ENCODE measurements at regions not wholly inside any gene's neighbourhood (a gene's known extent, or its start where the extent isn't known, plus 50 kb on each side); places are given as distances from the start of the nearest gene placed in this dataset.
"Not testable (repeated sequence)": the region's sequence is repeated elsewhere in the genome, so short reads cannot be mapped to it uniquely, and the experiment has no call there.

- not testable (repeated sequence) for H4K20me1 ChIP-seq (ENCODE audit: control insufficient read depth, insufficient read depth, insufficient read length); H3K4me3 Mint-ChIP-seq; H3K27ac ChIP-seq (ENCODE audit: insufficient read length, low read depth, low read length); H3T11ph ChIP-seq (ENCODE audit: low read length); H3K9me3 ChIP-seq (ENCODE audit: control insufficient read depth, low read depth, low read length); H2AK5ac ChIP-seq (ENCODE audit: insufficient read length, low read length); H2BK5ac ChIP-seq (ENCODE audit: insufficient read length, low read length); H3K9ac ChIP-seq (ENCODE audit: extremely low read depth, insufficient read length, low read length); H3K18ac ChIP-seq (ENCODE audit: insufficient read length, low read depth, low read length); H4K91ac ChIP-seq (ENCODE audit: insufficient read length, low read depth, low read length); H2BK120ac ChIP-seq (ENCODE audit: low read depth, low read length, poor library complexity, severe bottlenecking); H3K4me2 ChIP-seq (ENCODE audit: insufficient read depth, insufficient read length, low read length); H3K4ac ChIP-seq (ENCODE audit: low read depth, low read length); H3K23me2 ChIP-seq (ENCODE audit: insufficient read length, low read depth, low read length, poor library complexity, severe bottlenecking); H3K4me1 ChIP-seq (ENCODE audit: insufficient read depth, low read length); DNase-seq; H3K27me3 Mint-ChIP-seq (ENCODE audit: low read depth); H3K79me1 ChIP-seq (ENCODE audit: insufficient read depth, low read depth, low read length, poor library complexity, severe bottlenecking); H3K14ac ChIP-seq (ENCODE audit: insufficient read depth, low read length); H3K27ac Mint-ChIP-seq; H3K79me2 ChIP-seq (ENCODE audit: insufficient read depth, low read length); H2BK12ac ChIP-seq (ENCODE audit: insufficient read length, low read depth, low read length); H4K8ac ChIP-seq (replicated peaks; ENCODE audit: insufficient read length, low read depth, low read length); H3K27me3 ChIP-seq (ENCODE audit: insufficient read depth, low read length); H3K23ac ChIP-seq (ENCODE audit: insufficient read length, low read depth, low read length); H3K56ac ChIP-seq (ENCODE audit: insufficient read length, low read depth, low read length); H2AFZ ChIP-seq (ENCODE audit: low read length); H4K5ac ChIP-seq (ENCODE audit: insufficient read length, low read depth, low read length); H2BK20ac ChIP-seq (ENCODE audit: low read depth, low read length, poor library complexity, severe bottlenecking); H2BK15ac ChIP-seq (ENCODE audit: low read depth, low read length)
- H3K36me3 Mint-ChIP-seq (ENCODE audit: insufficient read depth in 1 of 3, low read depth in 3 of 3): peaks cover 24 to 43% (median 28%) of the 10 kb centered on the region in 3 experiments
- H3K4me1 Mint-ChIP-seq: peaks cover 12 to 15% of the 10 kb centered on the region in 2 experiments
- H3K9me3 Mint-ChIP-seq: peaks cover 35 to 40% of the 10 kb centered on the region in 2 experiments
- no CpG with 5 or more reads among the region's 1 CpG for WGBS (ENCODE audit: extremely low coverage, insufficient read length, low lambda C conversion rate)
These were observed 163.6 kb upstream of the HDDC2 start for GRCh38 chr6:125465332-125465731.
